ENCODE measurements at regions not wholly inside any gene's neighbourhood (a gene's known extent, or its start where the extent isn't known, plus 50 kb on each side); places are given as distances from the start of the nearest gene placed in this dataset.

DNA sequence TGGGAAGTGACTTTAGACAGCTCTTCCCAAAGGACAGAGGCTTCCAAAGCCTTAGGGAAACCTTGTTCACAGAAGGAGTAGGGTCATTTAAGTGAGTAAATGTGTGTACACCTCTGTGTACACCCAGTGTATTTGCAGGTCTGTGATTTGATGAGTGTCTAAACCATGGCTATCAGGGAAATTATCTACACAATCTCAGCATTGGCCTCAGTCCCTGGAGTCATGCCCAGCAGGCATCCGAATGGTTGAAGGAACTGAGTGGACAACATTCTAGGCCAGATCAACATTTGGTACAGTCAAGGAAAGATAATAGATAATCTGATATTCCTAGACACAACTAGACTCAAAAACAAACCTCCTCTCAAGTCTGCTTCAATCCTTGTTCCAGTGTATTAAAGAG lies 258.4 kb upstream of the DAPK1 start:
- Histone ChIP-seq H4K20me1 (ENCODE audit: insufficient read depth, low read length) (no peaks in the 10 kb centered on the region), H3K27me3 (ENCODE audit: low read depth, low read length) (no peaks in the 10 kb centered on the region), H3K9ac (ENCODE audit: low read length) (no peak overlapping the region), H3K9me3 (ENCODE audit: insufficient read depth, low read length) (no peaks in the 10 kb centered on the region), H3K4me1 (ENCODE audit: low read length) (no peaks in the 10 kb centered on the region), H3K27ac (ENCODE audit: low read length) (no peak overlapping the region), H3K4me2 (ENCODE audit: low read length) (no peak overlapping the region), H3K79me2 (ENCODE audit: low read length) (no peaks in the 10 kb centered on the region), H3K36me3 (replicated peaks; ENCODE audit: low read depth, low read length) (no peaks in the 10 kb centered on the region), H3K4me3 (ENCODE audit: low read length) (no peak overlapping the region), H2AFZ (ENCODE audit: low read depth, low read length) (no peak overlapping the region)
- TF ChIP-seq EZH2phosphoT487 (IDR thresholded peaks at IDR 0.05; ENCODE audit: low read depth) (no peak), CTCF (IDR thresholded peaks at IDR 0.05; ENCODE audit: low read depth, low read length) (no peak)

DNA sequence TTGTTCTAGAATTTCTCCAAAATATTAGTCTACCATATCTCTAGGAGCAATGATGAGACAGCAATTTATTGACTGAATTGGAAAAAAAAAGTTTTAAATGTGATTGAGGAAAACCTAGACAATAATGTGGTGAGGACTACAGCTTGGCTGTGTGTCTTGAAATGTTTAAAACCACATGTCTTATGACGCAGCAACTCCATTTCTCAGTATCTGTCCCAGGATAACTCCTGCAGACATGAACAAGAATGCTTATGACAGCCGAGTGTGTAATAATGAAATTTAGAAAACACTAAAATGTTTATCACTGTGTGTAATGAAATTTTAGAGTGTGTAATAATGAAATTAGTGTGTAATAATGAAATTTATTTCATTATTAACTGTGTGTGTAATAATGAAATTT lies 254.1 kb upstream of the DAPK1 start:
- Histone ChIP-seq H3K36me3 (replicated peaks; ENCODE audit: low read depth, low read length) (no peaks in the 10 kb centered on the region), H3K27ac (ENCODE audit: low read length) (no peak overlapping the region), H2AFZ (ENCODE audit: low read depth, low read length) (no peak overlapping the region), H3K9me3 (ENCODE audit: insufficient read depth, low read length) (no peaks in the 10 kb centered on the region), H3K4me3 (ENCODE audit: low read length) (no peak overlapping the region), H3K27me3 (ENCODE audit: low read depth, low read length) (no peaks in the 10 kb centered on the region), H4K20me1 (ENCODE audit: insufficient read depth, low read length) (no peaks in the 10 kb centered on the region), H3K79me2 (ENCODE audit: low read length) (no peaks in the 10 kb centered on the region), H3K9ac (ENCODE audit: low read length) (no peak overlapping the region), H3K4me1 (ENCODE audit: low read length) (no peaks in the 10 kb centered on the region), H3K4me2 (ENCODE audit: low read length) (no peak overlapping the region)
- no peak for TF ChIP-seq CTCF (IDR thresholded peaks at IDR 0.05; ENCODE audit: low read depth, low read length)
- no peak for TF ChIP-seq EZH2phosphoT487 (IDR thresholded peaks at IDR 0.05; ENCODE audit: low read depth)

- no peaks in the 10 kb centered on the region for H3K9me3 ChIP-seq (ENCODE audit: insufficient read depth, low read length)
- H3K27me3 ChIP-seq (ENCODE audit: low read depth, low read length): no peaks in the 10 kb centered on the region
- no peak overlapping the region for H3K4me2 ChIP-seq (ENCODE audit: low read length)
- H3K79me2 ChIP-seq (ENCODE audit: low read length): no peaks in the 10 kb centered on the region
- TF ChIP-seq EZH2phosphoT487 (IDR thresholded peaks at IDR 0.05; ENCODE audit: low read depth) (no peak), CTCF (IDR thresholded peaks at IDR 0.05; ENCODE audit: low read depth, low read length) (no peak)
- no peaks in the 10 kb centered on the region for H3K4me1 ChIP-seq (ENCODE audit: low read length)
- H3K9ac ChIP-seq (ENCODE audit: low read length): no peak overlapping the region
- no peak overlapping the region for H3K27ac ChIP-seq (ENCODE audit: low read length)
- no peaks in the 10 kb centered on the region for H3K36me3 ChIP-seq (replicated peaks; ENCODE audit: low read depth, low read length)
- H3K4me3 ChIP-seq (ENCODE audit: low read length): no peak overlapping the region
- no peaks in the 10 kb centered on the region for H4K20me1 ChIP-seq (ENCODE audit: insufficient read depth, low read length)
- H2AFZ ChIP-seq (ENCODE audit: low read depth, low read length): no peak overlapping the region
These were observed 252.4 kb upstream of the DAPK1 start for GRCh38 chr9:87245271-87245670.

DNA sequence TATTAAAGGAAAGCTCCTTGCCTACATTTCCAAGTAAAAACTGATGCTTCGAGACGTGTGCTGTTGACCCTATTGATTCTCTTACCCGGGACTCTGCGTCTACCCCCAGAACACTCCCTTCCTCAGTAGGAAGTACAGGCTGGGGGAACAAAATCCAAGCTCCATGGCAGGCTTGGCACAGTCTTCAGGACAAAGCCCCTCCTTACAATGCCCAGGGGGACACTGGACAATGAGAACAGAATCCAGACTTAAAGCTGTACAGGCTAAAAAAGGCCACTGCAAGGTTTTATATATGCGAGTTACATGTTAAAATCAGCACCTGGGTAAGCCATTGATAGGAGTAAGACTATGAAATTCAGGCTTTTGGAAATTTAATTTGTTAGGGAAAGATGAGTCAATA lies 250.6 kb upstream of the DAPK1 start:
- H3K4me1 ChIP-seq (ENCODE audit: low read length): no peaks in the 10 kb centered on the region
- no peaks in the 10 kb centered on the region for H3K9me3 ChIP-seq (ENCODE audit: insufficient read depth, low read length)
- TF ChIP-seq CTCF (IDR thresholded peaks at IDR 0.05; ENCODE audit: low read depth, low read length) (no peak), EZH2phosphoT487 (IDR thresholded peaks at IDR 0.05; ENCODE audit: low read depth) (no peak)
- H3K9ac ChIP-seq (ENCODE audit: low read length): no peak overlapping the region
- H3K36me3 ChIP-seq (replicated peaks; ENCODE audit: low read depth, low read length): no peaks in the 10 kb centered on the region
- no peak overlapping the region for H3K27ac ChIP-seq (ENCODE audit: low read length)
- H4K20me1 ChIP-seq (ENCODE audit: insufficient read depth, low read length): no peaks in the 10 kb centered on the region
- H2AFZ ChIP-seq (ENCODE audit: low read depth, low read length): no peak overlapping the region
- H3K4me3 ChIP-seq (ENCODE audit: low read length): no peak overlapping the region
- H3K4me2 ChIP-seq (ENCODE audit: low read length): no peak overlapping the region
- no peaks in the 10 kb centered on the region for H3K79me2 ChIP-seq (ENCODE audit: low read length)
- no peaks in the 10 kb centered on the region for H3K27me3 ChIP-seq (ENCODE audit: low read depth, low read length)
